Testis (tissue), 2 donors: ENCODE measurements at regions not wholly inside any gene's neighbourhood (a gene's known extent, or its start where the extent isn't known, plus 50 kb on each side); places are given as distances from the start of the nearest gene placed in this dataset.

Experiments used
- DNase-seq: peaks from one replicate; pipeline ENCODE4 v3.0.0-alpha.2; 2019
- H3K27ac ChIP-seq, 2 donors: fragments of 200-600 bp; sonication (generic); one replicate each; pipeline ENCODE4 v1.5.1; 2019
- H3K27me3 ChIP-seq: fragments of 200-600 bp; sonication (generic); one replicate; pipeline ENCODE4 v1.5.1; 2019
- H3K36me3 ChIP-seq: fragments of 200-600 bp; sonication (generic); one replicate; pipeline ENCODE4 v1.5.1; 2017; ENCODE audit warnings: low read depth; ENCODE audit errors: missing control alignments
- H3K4me1 ChIP-seq: fragments of 200-600 bp; sonication (generic); one replicate; pipeline ENCODE4 v1.5.1; 2019
- H3K4me3 ChIP-seq, 2 donors: fragments of 200-600 bp; sonication (generic); one replicate each; pipeline ENCODE4 v1.5.1; 2017 to 2019
- H3K9me3 ChIP-seq: fragments of 200-600 bp; sonication (generic); one replicate; pipeline ENCODE4 v1.5.1; 2017
- POLR2A ChIP-seq: fragments of 450-650 bp; IDR thresholded peaks from one replicate; pipeline ENCODE4 v1.6.1; 2017; ENCODE audit warnings: antibody characterized with exemption, mild to moderate bottlenecking, moderate library complexity
- WGBS, 2 donors: methylation state at CpG; one replicate each; pipeline ENCODE4 v1.1.5; 2018; 5-methylcytosine and 5-hydroxymethylcytosine counted together
- intact Hi-C: fragments of 100-400 bp; cut with DNase I; formaldehyde crosslinking; loops from one replicate; pipeline ENCODE4 v1.15.1; 2023; ENCODE audit warnings: low total_unique reads
- TF ChIP-seq, protein P1 (sequence below), 3 experiments: fragments of 450-650 bp in 2 of 3; fragments of 200-600 bp in 1 of 3; sonication (generic) in 1 of 3; IDR thresholded peaks; one replicate each; pipeline ENCODE4 v1.5.1; 2016 to 2019; ENCODE audit warnings: antibody characterized with exemption in 3 of 3, mild to moderate bottlenecking in 2 of 3, moderate library complexity in 1 of 3

DNA sequence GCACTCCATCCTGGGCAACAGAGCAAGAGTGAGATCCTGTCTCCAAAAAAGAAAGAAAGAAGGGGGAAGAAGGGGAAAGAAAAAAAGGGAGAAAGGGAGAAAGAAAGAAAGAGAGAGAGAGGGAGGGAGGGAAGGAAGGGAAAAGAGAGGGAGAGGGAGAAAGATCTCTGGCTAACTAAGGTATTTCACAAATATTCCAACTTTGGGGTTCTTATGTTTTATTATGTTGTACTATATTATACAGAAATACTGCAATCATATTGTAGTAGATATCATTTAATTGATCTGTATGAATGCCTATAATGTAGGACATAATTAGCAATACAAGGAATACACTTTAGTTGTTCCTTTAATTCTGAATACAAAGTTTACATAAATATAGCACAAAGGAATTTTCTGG, 70.1 kb upstream of the STAM2 start:
- Histone ChIP-seq H3K9me3 (no peaks in the 10 kb centered on the region), H3K27me3 (no peaks in the 10 kb centered on the region), H3K4me3 (no peak overlapping the region), H3K27ac (peak overlapping the region in 1 of 2 donors; percentile 3), H3K4me1 (no peaks in the 10 kb centered on the region), H3K36me3 (no peaks in the 10 kb centered on the region)
- intact Hi-C loops, result no loop called here
- DNase-seq, result no peak
- TF ChIP-seq POLR2A, result no peak
- TF ChIP-seq, protein P1, sequence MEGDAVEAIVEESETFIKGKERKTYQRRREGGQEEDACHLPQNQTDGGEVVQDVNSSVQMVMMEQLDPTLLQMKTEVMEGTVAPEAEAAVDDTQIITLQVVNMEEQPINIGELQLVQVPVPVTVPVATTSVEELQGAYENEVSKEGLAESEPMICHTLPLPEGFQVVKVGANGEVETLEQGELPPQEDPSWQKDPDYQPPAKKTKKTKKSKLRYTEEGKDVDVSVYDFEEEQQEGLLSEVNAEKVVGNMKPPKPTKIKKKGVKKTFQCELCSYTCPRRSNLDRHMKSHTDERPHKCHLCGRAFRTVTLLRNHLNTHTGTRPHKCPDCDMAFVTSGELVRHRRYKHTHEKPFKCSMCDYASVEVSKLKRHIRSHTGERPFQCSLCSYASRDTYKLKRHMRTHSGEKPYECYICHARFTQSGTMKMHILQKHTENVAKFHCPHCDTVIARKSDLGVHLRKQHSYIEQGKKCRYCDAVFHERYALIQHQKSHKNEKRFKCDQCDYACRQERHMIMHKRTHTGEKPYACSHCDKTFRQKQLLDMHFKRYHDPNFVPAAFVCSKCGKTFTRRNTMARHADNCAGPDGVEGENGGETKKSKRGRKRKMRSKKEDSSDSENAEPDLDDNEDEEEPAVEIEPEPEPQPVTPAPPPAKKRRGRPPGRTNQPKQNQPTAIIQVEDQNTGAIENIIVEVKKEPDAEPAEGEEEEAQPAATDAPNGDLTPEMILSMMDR (IDR thresholded peaks at IDR 0.05), result no peak

DNA sequence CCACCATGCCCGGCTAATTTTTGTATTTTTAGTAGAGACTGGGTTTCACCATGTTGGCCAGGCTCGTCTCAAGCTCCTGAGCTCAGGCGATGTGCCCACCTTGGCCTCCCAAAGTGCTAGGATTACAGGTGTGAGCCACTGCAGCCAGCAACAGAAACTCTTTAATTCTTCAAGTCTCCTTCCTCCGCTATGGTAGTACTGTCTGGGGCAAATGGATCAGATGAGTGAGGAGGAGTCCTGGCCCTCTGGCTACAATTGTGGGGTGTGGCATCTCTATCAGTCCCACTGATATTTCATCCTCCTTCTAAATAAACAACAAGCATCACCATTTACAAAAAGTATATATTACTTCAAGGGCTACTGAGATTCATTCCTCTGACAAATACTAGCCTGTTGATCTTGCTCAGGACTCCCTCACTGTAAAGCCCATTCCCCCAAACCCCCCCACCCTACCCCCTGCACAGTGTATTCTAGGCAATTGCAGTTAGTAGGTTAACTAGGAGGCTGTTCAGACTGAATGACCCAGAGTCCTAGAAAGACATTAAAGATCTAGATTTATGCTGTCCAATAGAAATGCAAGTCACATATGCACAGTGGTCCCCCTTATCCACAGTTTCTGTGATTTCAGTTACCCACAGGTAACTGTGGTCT, 71.2 kb upstream of the STAM2 start:
- DNase-seq, result no peak
- TF ChIP-seq, protein P1 (IDR thresholded peaks at IDR 0.05), result no peak
- no peak for TF ChIP-seq POLR2A
- H3K36me3 ChIP-seq, result no peaks in the 10 kb centered on the region
- no peak overlapping the region for H3K4me3 ChIP-seq
- 86 to 91% methylated on average over 4 of the region's 4 CpGs for WGBS, 2 donors
- H3K27me3 ChIP-seq, result no peaks in the 10 kb centered on the region
- H3K4me1 ChIP-seq, result no peaks in the 10 kb centered on the region
- intact Hi-C loops, result no loop called here
- H3K27ac ChIP-seq, result peak overlapping the region in 1 of 2 donors; percentile 3
- H3K9me3 ChIP-seq, result no peaks in the 10 kb centered on the region

DNA sequence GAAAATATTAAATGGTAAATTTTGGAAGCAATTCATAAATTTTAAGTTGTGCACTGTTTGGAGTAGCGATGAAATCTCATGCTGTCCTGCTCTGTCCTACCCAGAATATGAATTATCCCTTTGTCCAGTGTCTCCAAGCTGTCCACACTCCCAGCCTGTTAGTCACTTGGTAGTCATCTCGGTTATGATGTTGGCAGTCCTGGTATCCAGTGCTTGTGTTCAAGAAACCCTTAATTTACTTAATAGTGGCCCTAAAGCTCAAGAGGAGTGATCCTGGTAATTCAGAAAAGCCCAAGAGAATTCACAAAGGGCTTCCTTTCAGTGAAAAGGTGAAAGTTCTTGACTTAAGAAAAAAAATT, 71.8 kb upstream of the STAM2 start:
- no peak overlapping the region for H3K4me3 ChIP-seq
- intact Hi-C loops, result no loop called here
- TF ChIP-seq POLR2A, result no peak
- TF ChIP-seq, protein P1 (IDR thresholded peaks at IDR 0.05), result no peak
- 75 to 81% methylated on average over 2 of the region's 2 CpGs for WGBS, 2 donors
- no peak overlapping the region for H3K27ac ChIP-seq
- no peaks in the 10 kb centered on the region for H3K9me3 ChIP-seq
- H3K36me3 ChIP-seq, result no peaks in the 10 kb centered on the region
- no peaks in the 10 kb centered on the region for H3K4me1 ChIP-seq
- no peak for DNase-seq
- no peaks in the 10 kb centered on the region for H3K27me3 ChIP-seq

DNA sequence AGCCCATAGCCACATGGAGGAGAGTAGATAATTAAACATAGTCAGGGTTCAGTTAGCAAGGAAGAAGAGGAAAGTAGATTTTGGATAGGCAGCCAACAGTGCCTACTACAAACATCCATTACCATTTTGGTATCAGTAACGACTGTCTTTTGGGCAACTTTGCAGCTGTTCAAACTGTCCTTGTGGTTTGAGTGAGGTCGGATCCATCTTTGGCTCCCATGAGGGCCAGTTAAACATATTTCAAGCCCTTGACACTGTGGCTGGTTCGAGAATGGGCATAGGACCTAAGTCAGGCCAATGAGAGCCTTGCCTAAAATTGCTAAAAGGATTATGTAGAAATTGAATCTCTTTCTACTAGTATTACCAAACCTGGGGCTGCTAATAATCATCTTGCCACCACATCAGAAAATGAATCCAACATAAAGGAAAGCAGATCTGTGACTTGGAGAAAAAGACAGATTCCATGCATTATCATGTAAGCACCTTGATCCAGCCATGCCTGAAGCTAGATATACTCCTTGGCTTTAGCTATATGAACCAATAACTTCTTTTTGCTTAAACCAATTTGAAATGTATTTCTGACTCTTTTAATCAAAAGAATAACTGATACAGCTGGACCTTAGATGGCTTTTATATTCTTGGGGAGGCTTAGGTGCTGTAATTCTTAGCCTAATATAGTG, 75.0 kb upstream of the STAM2 start:
- TF ChIP-seq POLR2A, result no peak

GRCh38 chr2:152251211-152251610, 75.6 kb upstream of the STAM2 start:
- no peak for TF ChIP-seq POLR2A
- TF ChIP-seq, protein P1 (IDR thresholded peaks at IDR 0.05), result no peak
- intact Hi-C loops, result no loop called here
- 54 to 59% methylated on average over 3 of the region's 3 CpGs for WGBS, 2 donors

More for the DNA sequence above, 75.0 kb upstream of the STAM2 start:
- 86 to 87% methylated on average over 3 of the region's 3 CpGs for WGBS, 2 donors
- Histone ChIP-seq H3K9me3 (no peaks in the 10 kb centered on the region), H3K4me3 (no peak overlapping the region), H3K36me3 (no peaks in the 10 kb centered on the region), H3K27ac (no peak overlapping the region), H3K4me1 (no peaks in the 10 kb centered on the region), H3K27me3 (no peaks in the 10 kb centered on the region)
- no peak for DNase-seq
- intact Hi-C loops, result no loop called here

More at GRCh38 chr2:152251211-152251610, 75.6 kb upstream of the STAM2 start:
- Histone ChIP-seq H3K9me3 (no peaks in the 10 kb centered on the region), H3K4me1 (no peaks in the 10 kb centered on the region), H3K27ac (no peak overlapping the region), H3K36me3 (no peaks in the 10 kb centered on the region), H3K27me3 (no peaks in the 10 kb centered on the region), H3K4me3 (no peak overlapping the region)
- DNase-seq, result no peak
